ENCODE measurements at regions not wholly inside any gene's neighbourhood (a gene's known extent, or its start where the extent isn't known, plus 50 kb on each side); places are given as distances from the start of the nearest gene placed in this dataset.

GRCh38 chr9:1964093-1964492 is 51.1 kb upstream of the SMARCA2 start:
- 80 to 100% methylated on average over 1 of the region's 2 CpGs for WGBS, 2 experiments (ENCODE audit: insufficient coverage in 2 of 2)
- no peaks in the 10 kb centered on the region for H3K9me3 ChIP-seq (ENCODE audit: control insufficient read depth, low read length)
- H3K36me3 ChIP-seq (ENCODE audit: control insufficient read depth, insufficient read depth, low read length), result no peaks in the 10 kb centered on the region
- H3K4me3 ChIP-seq (ENCODE audit: extremely low read depth, insufficient read depth, low read length, poor library complexity, severe bottlenecking), result no peak overlapping the region
- H3K4me1 ChIP-seq (ENCODE audit: control insufficient read depth, insufficient read depth, low read length, poor library complexity, severe bottlenecking), result no peaks in the 10 kb centered on the region
- H3K27ac ChIP-seq (ENCODE audit: low read depth, low read length, severe bottlenecking), result no peak overlapping the region

Data from mesodermal cell (in vitro differentiated cells).